Lower leg skin (tissue), 3 donors: ENCODE measurements at regions not wholly inside any gene's neighbourhood (a gene's known extent, or its start where the extent isn't known, plus 50 kb on each side); places are given as distances from the start of the nearest gene placed in this dataset.
"Not testable (repeated sequence)": the region's sequence is repeated elsewhere in the genome, so short reads cannot be mapped to it uniquely, and the experiment has no call there.

Source experiments
- POLR2A ChIP-seq, 2 donors: fragments of 450-650 bp; IDR thresholded peaks; one replicate each; pipeline ENCODE4 v1.6.1; 2016 to 2017; ENCODE audit warnings: antibody characterized with exemption in 2 of 2, mild to moderate bottlenecking in 1 of 2, moderate library complexity in 1 of 2
- TF ChIP-seq, protein P1 (sequence below), 3 donors: fragments of 450-650 bp; IDR thresholded peaks; one replicate each; pipeline ENCODE4 v1.5.1; 2016; ENCODE audit warnings: antibody characterized with exemption in 3 of 3, mild to moderate bottlenecking in 3 of 3, moderate library complexity in 2 of 3

DNA sequence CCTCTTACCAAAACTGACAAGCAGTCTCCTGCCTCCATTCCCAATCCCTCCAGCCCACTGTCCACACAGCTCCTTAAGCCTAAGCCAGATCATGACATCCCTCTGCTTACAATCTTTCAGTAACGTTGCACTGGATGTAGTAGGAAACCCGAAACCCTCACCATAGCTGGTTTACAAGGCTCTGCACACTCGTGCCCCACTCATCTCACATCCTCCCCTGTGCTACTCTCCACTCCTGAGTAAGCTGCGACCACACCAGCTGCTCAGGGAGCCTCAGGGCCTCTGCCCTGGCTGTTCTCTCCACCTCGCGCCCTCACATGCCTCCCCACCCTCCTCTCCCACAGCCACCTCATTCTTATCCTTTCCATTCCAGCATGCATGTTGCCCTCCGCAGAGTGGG, 288.9 kb downstream of the ANAPC1 start:
- TF ChIP-seq, protein P1, sequence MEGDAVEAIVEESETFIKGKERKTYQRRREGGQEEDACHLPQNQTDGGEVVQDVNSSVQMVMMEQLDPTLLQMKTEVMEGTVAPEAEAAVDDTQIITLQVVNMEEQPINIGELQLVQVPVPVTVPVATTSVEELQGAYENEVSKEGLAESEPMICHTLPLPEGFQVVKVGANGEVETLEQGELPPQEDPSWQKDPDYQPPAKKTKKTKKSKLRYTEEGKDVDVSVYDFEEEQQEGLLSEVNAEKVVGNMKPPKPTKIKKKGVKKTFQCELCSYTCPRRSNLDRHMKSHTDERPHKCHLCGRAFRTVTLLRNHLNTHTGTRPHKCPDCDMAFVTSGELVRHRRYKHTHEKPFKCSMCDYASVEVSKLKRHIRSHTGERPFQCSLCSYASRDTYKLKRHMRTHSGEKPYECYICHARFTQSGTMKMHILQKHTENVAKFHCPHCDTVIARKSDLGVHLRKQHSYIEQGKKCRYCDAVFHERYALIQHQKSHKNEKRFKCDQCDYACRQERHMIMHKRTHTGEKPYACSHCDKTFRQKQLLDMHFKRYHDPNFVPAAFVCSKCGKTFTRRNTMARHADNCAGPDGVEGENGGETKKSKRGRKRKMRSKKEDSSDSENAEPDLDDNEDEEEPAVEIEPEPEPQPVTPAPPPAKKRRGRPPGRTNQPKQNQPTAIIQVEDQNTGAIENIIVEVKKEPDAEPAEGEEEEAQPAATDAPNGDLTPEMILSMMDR (IDR thresholded peaks at IDR 0.05): not testable (repeated sequence)
- TF ChIP-seq POLR2A (IDR thresholded peaks at IDR 0.05): not testable (repeated sequence)
